ENCODE measurements at regions not wholly inside any gene's neighbourhood (a gene's known extent, or its start where the extent isn't known, plus 50 kb on each side); places are given as distances from the start of the nearest gene placed in this dataset.

GRCh38 chr7:13327669-13328068 lies 640.2 kb downstream of the ARL4A start:
- Histone ChIP-seq H3K9me3 (no peaks in the 10 kb centered on the region), H3K27me3 (no peaks in the 10 kb centered on the region), H3K4me1 (no peaks in the 10 kb centered on the region), H3K4me3 (no peak overlapping the region), H3K36me3 (no peaks in the 10 kb centered on the region), H3K27ac (no peak overlapping the region)
- intact Hi-C loops (cut with DNase I; ENCODE audit: low total_unique reads), result no loop called here
- no peak for DNase-seq
- TF ChIP-seq CTCF (IDR thresholded peaks at IDR 0.05), result no peak

GRCh38 chr7:13333371-13333770 lies 645.9 kb downstream of the ARL4A start:
- H3K4me3 ChIP-seq, result no peak overlapping the region
- no peaks in the 10 kb centered on the region for H3K36me3 ChIP-seq
- no peak for DNase-seq
- H3K27me3 ChIP-seq, result no peaks in the 10 kb centered on the region
- H3K27ac ChIP-seq, result no peak overlapping the region
- no peak for TF ChIP-seq CTCF (IDR thresholded peaks at IDR 0.05)
- H3K4me1 ChIP-seq, result no peaks in the 10 kb centered on the region
- H3K9me3 ChIP-seq, result no peaks in the 10 kb centered on the region
- intact Hi-C loops (cut with DNase I; ENCODE audit: low total_unique reads), result no loop called here

- H3K27ac ChIP-seq, result no peak overlapping the region
- no peaks in the 10 kb centered on the region for H3K36me3 ChIP-seq
- no peaks in the 10 kb centered on the region for H3K4me1 ChIP-seq
- no peaks in the 10 kb centered on the region for H3K27me3 ChIP-seq
- no peak for TF ChIP-seq CTCF (IDR thresholded peaks at IDR 0.05)
- no peak overlapping the region for H3K4me3 ChIP-seq
- no peak for DNase-seq
- H3K9me3 ChIP-seq, result no peaks in the 10 kb centered on the region
- intact Hi-C loops (cut with DNase I; ENCODE audit: low total_unique reads), result no loop called here
These were observed 648.8 kb downstream of the ARL4A start for GRCh38 chr7:13336227-13336626.

DNA sequence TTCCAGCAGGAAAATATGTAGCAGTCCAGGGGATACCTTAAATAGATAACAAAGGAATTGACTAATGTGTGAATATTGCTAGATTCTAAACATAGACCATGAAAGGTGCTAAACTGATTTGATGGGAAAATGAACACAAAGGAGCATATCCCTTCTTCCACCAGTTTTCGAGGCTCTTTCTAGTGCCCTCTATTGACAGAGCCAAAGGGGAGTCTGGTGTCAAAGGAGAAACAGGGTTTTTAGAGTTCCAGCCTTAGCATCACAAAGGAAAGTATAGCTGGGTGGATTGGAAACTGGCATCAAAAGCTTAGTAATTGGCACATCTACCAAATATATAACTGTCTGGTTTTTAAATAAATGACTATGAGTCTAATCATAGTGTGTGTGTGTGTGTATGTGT lies 636.8 kb downstream of the ETV1 start:
- DNase-seq, result no peak
- Histone ChIP-seq H3K4me3 (no peak overlapping the region), H3K4me1 (no peaks in the 10 kb centered on the region), H3K27me3 (no peaks in the 10 kb centered on the region), H3K9me3 (no peaks in the 10 kb centered on the region), H3K27ac (no peak overlapping the region), H3K36me3 (no peaks in the 10 kb centered on the region)
- TF ChIP-seq CTCF (IDR thresholded peaks at IDR 0.05), result no peak
- intact Hi-C loops (cut with DNase I; ENCODE audit: low total_unique reads), result no loop called here

DNA sequence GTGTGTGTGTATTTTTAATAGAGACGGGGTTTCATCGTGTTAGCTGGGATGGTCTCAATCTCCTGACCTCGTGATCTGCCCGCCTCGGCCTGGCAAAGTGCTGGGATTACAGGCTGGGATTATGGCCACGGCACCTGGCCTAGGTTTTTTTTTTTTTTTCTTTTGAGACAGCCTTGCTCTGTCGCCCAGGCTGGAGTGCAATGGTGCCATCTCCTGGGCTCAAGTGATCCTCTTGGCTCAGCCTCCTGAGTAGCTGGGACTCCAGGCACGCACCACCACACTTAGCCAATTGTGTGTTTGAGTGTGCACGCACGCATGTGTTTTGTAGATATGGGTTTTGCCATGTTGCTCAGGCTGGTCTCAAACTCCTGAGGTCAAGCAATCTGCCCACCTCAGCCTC lies 629.8 kb downstream of the ETV1 start:
- TF ChIP-seq CTCF (IDR thresholded peaks at IDR 0.05), result no peak
- H3K27me3 ChIP-seq, result no peaks in the 10 kb centered on the region
- H3K9me3 ChIP-seq, result no peaks in the 10 kb centered on the region
- DNase-seq, result no peak
- no peaks in the 10 kb centered on the region for H3K36me3 ChIP-seq
- no peak overlapping the region for H3K27ac ChIP-seq
- no peaks in the 10 kb centered on the region for H3K4me1 ChIP-seq
- H3K4me3 ChIP-seq, result no peak overlapping the region
- intact Hi-C loops (cut with DNase I; ENCODE audit: low total_unique reads), result no loop called here

- no peak for TF ChIP-seq CTCF (IDR thresholded peaks at IDR 0.05)
- Histone ChIP-seq H3K36me3 (no peaks in the 10 kb centered on the region), H3K9me3 (no peaks in the 10 kb centered on the region), H3K4me1 (no peaks in the 10 kb centered on the region), H3K27me3 (no peaks in the 10 kb centered on the region), H3K27ac (no peak overlapping the region), H3K4me3 (no peak overlapping the region)
- intact Hi-C loops (cut with DNase I; ENCODE audit: low total_unique reads), result no loop called here
- no peak for DNase-seq
These were observed 602.7 kb downstream of the ETV1 start for GRCh38 chr7:13386741-13387140.
